NOMO-1 treated with DMSO at 0.1 percent for 48 hours (cell line): ENCODE measurements at regions not wholly inside any gene's neighbourhood (a gene's known extent, or its start where the extent isn't known, plus 50 kb on each side); places are given as distances from the start of the nearest gene placed in this dataset.

Experiments used
- DNase-seq: peaks from one replicate; lab custom pipeline; 2025; ENCODE audit not compliant: unreplicated experiment; lab: John Stamatoyannopoulos, UW

DNA sequence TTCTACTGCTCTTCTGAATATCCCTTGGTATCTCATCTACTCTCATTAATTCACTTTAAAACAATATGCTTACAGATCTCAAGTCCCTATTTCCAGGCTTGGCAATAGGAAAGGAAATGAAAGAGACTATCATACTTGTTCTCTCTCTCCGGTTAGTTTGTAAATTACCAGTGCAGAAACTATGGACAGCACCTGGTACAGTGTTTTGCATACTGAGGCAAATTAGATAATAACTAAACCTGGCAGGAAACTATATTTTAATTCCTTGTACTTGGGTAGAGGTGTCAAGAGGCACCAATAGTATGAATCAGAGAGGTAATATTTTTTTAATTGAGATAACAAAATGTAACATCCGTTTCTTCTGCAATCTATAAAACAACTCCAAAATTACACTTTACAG lies 97.7 kb upstream of the TMEM196 start:
- no peak for DNase-seq

DNA sequence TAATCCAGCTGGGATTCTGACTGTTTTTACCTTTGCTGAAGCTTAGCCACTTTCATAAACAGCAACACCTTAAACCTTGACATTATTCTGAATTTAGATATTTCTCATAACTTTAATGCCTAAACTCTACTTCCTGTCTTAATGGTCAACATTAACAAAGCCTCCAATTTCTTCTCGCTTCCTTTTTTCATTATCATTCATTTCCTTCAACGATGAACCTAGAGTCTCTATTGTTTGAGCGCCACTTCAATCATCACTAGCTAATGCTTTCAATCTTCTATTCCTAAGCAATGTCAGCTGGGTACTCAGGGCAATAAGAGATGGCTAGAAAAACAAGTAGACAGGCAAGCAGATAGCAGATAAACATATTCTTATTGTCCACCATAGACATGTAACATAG lies 96.6 kb upstream of the TMEM196 start:
- no peak for DNase-seq

DNA sequence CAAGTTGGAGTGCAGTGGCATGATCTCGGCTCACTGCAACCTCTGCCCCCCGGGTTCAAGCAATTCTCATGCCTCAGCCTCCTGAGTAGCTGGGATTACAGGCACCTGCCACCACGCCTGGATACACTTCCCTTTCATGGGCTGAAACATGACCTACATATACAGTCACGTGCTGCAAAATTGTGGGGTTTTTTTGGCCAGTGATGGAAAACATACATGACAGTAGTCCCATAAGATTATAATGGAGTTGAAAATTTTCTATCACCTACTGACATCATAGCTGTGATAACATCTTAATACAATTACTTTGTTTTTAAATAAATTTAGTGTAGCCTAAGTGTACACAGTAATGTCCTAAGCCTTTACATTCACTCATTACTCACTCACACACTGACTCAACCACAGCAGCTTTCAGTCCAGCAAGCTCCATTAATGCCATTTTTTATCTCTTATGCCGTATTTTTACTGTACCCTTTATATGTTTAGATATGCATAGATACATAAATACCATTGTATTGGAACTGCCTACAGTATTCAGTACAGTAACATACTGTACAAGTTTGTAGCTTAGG lies 79.9 kb upstream of the TMEM196 start:
- DNase-seq = no peak

DNA sequence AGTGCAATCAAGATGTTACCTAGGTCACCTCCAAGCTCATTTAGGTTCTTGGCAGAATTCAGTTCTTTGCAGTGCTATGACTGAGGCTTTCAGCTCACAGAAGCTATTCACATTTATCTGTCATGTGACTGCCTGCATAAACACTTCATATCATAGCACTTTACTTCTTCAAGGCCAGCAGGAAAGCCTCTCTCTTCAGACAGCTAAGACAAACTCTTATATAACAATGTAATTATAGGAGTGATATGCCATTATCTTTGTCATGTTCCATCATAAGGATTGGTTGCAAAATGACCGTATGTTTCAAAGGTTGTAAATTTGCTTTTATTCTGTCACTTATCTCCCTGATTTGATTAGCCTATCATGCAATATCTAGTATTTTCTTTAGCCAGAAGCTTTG lies 78.8 kb upstream of the TMEM196 start:
- no peak for DNase-seq

DNA sequence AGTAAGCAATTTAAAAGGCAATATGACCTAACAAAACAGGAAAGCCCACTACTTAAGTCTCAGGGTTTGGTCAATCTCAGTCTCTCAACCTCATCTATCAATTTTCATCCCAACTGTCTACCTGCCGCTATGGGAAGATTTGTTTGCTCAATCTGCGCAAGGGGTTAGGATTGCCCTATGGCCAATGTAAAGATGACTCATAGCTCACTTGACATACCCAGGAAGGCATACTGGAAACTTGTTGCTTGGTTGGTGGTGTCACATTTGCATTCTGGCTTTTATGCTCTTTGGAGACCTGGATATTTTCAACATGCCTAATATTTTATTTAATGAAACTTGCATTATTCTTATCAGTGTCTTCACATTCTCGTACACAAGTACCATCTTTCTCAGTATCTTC lies 78.1 kb upstream of the TMEM196 start:
- no peak for DNase-seq

DNA sequence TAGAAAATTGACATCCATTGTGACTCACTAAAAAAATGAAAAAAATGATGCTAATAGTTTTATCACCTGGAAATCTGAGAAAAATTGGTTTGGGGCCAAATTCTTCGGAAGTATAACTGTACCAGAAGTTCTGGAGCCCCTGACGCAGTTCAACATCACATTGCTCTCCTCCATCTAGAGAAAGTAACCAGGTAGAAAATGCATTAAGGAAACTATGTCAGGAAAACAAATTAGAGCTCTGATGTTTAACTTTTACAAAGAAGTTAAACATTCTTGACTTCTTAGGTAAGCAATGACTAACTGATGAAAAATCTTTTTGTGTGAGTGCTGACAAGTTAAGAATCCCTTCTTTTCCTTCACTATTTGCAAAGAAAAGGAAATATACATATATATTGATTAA lies 61.1 kb upstream of the TMEM196 start:
- no peak for DNase-seq

DNA sequence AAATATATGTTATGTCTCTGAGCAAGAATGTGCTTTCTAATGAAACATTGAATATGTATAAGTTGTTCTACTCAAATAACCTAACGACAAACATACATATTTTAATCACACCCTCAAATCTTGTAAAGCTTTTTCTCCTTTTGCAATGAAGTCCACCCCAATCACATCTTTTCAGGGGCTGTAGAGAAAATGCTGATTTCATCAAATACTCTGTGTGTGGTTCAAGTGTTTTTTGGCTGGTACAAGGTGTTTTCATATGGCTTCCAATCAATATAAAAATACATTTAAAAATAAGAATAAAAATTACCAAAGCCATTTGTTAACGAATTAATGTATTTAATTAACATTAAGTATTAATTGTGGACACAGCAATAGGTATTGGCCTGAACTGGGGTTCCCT lies 57.2 kb upstream of the TMEM196 start:
- no peak for DNase-seq
